ENCODE measurements at regions not wholly inside any gene's neighbourhood (a gene's known extent, or its start where the extent isn't known, plus 50 kb on each side); places are given as distances from the start of the nearest gene placed in this dataset.

DNA sequence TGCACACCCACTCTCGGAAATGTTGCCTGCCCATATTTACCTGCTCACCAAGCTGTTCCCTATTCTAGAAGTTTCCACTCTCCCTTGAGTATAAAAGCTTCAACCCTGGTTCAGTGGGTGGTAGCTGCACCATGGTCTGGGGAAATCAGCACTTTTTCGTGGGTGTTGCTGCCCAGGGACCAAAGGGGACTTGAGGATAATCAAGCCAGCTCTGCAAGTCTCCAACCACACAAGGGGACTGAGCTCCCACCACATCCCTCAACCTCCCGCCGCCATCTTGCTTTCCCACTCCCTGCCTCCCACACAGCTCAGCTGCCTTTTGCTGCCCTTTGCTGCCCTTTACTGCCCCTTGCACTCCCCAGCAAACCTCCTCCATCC lies 210.0 kb downstream of the AUH start:
- in situ Hi-C loops (cut with HindIII; ENCODE audit: low sequenced_read_pairs): loop anchor here (5.0 kb wide), 1 partner anchor 66 kb away; no protein-coding TSS in a partner anchor

DNA sequence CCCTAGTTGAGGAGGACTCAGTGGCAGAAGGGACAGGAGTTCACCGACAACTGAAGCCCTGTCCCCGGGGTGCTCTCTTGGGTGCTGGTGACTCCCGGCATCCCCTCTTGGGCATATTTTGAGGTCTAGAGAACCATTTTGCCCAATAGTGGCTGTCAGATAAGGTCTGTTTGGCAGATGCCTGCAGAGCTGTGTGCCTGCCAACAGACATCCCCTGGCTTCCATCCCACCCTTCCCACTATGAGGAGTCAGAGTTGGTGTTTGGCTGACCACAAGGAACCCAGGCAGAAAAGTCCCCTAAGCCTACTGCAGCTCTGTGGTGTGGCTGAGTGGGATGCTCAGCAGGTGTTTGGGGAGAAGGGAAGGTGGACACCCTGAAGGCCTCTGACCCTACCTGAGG lies 207.0 kb downstream of the AUH start:
- in situ Hi-C loops (cut with HindIII; ENCODE audit: low sequenced_read_pairs): loop anchor here (5.0 kb wide), 1 partner anchor 63 kb away; no protein-coding TSS in a partner anchor

GRCh38 chr9:91155181-91155580 lies 206.5 kb downstream of the AUH start:
- in situ Hi-C loops (cut with HindIII; ENCODE audit: low sequenced_read_pairs): no loop called here

- in situ Hi-C loops (cut with HindIII; ENCODE audit: low sequenced_read_pairs): no loop called here
Observed at GRCh38 chr9:91155746-91156376, 205.9 kb downstream of the AUH start.

DNA sequence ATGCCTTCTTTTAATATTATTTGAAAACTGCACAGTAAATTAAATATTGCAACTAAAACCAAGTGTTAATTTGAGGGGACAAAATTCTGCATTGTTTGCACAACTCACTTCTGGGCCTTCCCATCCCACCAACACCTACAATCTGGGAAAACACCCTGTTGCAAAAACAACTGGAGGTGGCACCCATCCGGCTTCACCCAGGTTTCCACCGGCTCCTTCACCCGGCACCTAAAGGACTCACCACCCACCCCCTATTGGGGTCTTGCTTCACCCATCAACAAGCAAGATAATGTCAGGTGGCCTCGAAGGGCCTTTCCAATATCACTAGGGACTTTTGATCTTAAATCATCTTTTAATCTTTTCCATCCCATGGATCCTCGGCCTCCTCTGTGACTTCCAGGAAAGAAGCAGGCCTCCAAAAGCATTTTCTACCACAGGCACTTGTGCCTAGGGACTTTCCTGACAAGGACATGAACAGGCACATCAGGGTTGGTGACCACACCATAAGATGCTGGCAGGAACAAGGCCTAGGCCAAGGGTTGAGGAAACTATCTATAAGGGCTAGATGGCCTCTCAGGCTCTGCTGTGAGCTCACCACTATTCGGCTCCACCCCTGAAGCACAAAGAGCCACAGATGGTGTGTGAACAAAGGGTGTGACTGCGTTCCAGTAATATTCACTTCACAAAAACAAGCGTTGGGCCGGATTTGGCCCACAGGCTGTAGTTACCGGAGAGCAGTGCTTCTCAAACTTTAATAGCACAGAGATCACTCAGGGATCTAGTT lies 205.1 kb downstream of the AUH start:
- in situ Hi-C loops (cut with HindIII; ENCODE audit: low sequenced_read_pairs): no loop called here

DNA sequence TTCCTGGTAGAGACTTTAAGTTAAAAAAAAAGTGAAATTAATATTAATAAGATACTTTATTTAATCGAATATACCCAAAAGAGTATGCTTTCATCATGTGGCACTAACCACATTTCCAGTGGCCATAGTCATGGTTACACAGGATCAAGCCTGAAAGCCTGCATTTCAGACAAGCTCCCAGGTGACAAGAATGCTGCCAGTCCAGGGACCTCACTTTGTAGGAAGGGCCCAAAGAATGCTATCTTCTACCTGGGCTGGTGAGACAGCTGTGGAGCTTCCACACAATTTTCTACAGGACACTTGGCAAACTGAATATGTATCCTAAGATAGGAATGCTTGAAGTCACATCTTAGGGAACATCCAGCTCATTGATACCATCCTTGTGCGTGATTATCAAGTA lies 203.8 kb downstream of the AUH start:
- in situ Hi-C loops (cut with HindIII; ENCODE audit: low sequenced_read_pairs): no loop called here

- in situ Hi-C loops (cut with HindIII; ENCODE audit: low sequenced_read_pairs): no loop called here
Observed at GRCh38 chr9:91158286-91158685, 203.4 kb downstream of the AUH start.

DNA sequence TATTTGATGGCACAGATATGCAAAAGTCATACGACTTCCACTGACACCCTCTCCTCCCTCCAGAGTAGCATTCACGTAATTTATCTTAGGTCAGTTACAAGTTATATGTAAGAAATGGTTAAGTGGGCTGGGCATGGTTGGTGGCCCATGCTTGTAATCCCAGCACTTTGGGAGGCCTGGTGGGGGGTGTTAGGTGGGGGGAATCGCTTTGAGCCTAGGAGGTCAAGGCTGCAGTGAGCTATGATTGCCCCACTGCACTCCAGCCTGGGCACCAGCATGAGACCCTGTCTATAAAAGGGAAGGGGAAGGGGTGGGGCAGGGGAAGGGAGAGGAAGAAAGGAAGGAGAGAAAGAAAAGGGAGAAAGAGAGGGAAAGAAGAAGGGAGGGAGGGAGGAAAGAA lies 202.8 kb downstream of the AUH start:
- in situ Hi-C loops (cut with HindIII; ENCODE audit: low sequenced_read_pairs): no loop called here

GRCh38 chr9:91159664-91160121 lies 202.0 kb downstream of the AUH start:
- in situ Hi-C loops (cut with HindIII; ENCODE audit: low sequenced_read_pairs): loop anchor here (5.0 kb wide), 1 partner anchor 98 kb away; no protein-coding TSS in a partner anchor

GRCh38 chr9:91160181-91160580 lies 201.5 kb downstream of the AUH start:
- in situ Hi-C loops (cut with HindIII; ENCODE audit: low sequenced_read_pairs): loop anchor here (5.0 kb wide), 1 partner anchor 97 kb away; no protein-coding TSS in a partner anchor

- in situ Hi-C loops (cut with HindIII; ENCODE audit: low sequenced_read_pairs): loop anchor here (5.0 kb wide), 1 partner anchor 96 kb away; no protein-coding TSS in a partner anchor
Observed at GRCh38 chr9:91160599-91161464, 200.9 kb downstream of the AUH start.

- in situ Hi-C loops (cut with HindIII; ENCODE audit: low sequenced_read_pairs): loop anchor here (5.0 kb wide), 1 partner anchor 96 kb away; no protein-coding TSS in a partner anchor
Observed at GRCh38 chr9:91161465-91162300, 200.0 kb downstream of the AUH start.

DNA sequence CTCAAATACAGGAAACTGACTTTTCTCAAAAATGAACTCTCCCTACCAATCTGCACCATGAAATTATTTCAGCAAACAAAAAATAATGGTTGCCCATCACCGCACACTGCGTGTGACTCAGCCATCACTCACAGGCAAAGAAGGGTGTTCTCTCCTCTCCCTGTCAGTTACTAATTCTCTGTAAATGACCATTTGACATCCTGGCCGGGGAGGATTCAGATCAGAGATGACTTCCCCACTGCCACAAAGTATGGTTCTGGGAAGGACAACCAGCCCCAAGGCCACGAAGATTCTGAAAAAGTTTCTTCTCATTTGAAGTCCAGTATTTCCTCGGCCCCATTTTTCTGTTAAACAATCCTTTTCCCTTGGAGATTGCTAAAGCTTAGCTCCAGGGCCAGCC lies 199.4 kb downstream of the AUH start:
- in situ Hi-C loops (cut with HindIII; ENCODE audit: low sequenced_read_pairs): loop anchor here (5.0 kb wide), 1 partner anchor 95 kb away; no protein-coding TSS in a partner anchor

DNA sequence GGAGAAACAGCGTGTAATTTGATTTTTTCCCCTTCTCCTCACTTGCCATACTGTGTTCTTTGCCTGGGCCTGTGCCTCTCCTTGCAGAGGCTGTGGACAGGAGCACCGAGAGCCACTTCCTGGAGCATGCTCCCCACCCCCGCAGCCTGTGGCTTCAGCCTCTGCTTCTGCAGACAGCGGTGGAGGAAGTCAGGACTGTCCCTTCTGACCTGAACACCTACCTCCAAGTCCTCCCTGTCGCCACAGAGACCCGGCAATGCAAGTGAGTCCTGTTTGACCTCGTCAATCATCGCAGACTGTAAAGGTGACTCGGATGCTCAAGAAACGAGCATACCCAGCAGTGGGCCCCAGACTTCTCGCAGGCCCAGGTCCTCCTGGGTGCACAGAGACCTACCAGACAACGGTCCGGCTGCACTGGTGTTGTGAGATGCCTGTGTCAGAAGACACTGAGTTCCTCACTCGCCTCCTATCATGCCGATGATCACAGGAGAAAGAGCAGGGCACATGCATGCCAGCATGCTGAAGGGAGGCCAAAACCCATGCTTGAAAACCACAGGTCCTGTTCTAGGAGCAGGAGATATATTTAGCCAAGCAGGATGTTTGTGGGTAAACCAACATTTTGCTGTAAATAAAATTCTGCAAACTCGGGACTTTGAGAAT lies 198.8 kb downstream of the AUH start:
- in situ Hi-C loops (cut with HindIII; ENCODE audit: low sequenced_read_pairs): loop anchor here (5.0 kb wide), 1 partner anchor 94 kb away; no protein-coding TSS in a partner anchor

DNA sequence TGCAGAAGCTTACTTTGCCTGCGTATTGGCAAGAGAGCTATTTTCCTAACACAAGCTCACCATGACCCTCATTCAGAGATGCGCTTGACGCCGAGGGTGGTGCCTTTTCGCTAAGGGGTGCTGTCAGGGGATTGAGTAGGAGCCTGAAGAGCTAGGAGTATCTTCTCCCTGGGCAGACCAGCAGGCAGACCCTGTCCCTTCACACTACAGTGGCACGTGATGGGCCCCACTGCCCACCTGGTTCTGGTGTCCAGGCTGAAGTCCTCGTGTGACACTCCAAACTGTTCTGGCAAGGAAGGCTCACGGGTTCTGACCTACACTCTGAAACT lies 198.3 kb downstream of the AUH start:
- in situ Hi-C loops (cut with HindIII; ENCODE audit: low sequenced_read_pairs): loop anchor here (5.0 kb wide), 1 partner anchor 94 kb away; no protein-coding TSS in a partner anchor

DNA sequence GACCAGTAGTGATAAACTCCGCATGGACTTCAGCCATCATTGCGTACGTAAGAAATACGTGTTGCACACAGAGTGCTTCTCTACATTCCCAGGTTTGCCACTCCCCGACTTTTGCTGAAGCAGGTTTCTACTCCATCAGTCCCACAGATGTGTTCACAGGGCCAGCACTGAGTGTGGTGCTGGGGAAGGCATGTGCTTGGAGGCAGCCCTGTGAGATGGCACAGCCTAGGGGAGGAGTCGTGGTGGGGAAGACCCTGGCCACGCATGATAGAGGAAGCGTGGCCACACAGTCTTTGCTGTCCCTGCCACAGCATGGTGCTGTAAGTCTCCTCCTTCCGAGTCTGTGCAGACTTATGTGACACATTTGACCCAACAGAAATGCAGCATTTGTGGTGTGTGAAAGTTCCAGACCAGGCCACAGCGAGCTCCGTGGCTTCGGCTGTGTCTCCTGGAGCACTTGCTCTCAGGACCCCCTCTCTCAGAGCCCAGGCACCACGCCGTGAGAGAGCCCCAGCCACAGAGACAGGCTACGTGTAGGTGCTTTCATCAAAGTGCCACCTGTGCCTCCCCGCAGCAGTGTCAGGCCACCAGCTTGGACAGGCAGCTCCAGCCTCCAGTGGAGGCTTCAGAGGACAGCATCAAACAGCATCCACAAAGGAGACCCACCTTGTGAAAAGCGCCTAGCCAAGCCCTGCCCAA lies 197.8 kb downstream of the AUH start:
- in situ Hi-C loops (cut with HindIII; ENCODE audit: low sequenced_read_pairs): loop anchor here (5.0 kb wide), 1 partner anchor 93 kb away; no protein-coding TSS in a partner anchor

Data from endothelial cell of hepatic sinusoid (primary cell).